CD14-positive monocyte (primary cell): ENCODE measurements at regions not wholly inside any gene's neighbourhood (a gene's known extent, or its start where the extent isn't known, plus 50 kb on each side); places are given as distances from the start of the nearest gene placed in this dataset.

Source experiments
- DNase-seq, 3 donors: peaks; one replicate each; pipeline ENCODE4 v3.0.0-alpha.2; 2011 to 2022
- H2AFZ ChIP-seq: 2 replicates; pipeline ENCODE4 v1.6.0; 2012; ENCODE audit warnings: mild to moderate bottlenecking, low read depth, low read length, inconsistent platforms; ENCODE audit not compliant: insufficient read depth, poor library complexity, severe bottlenecking
- H3K27ac ChIP-seq, 2 donors: 1 replicate in 1 of 2; 2 replicates in 1 of 2; pipeline ENCODE4 v1.5.1; 2012 to 2013; ENCODE audit warnings: low read length in 2 of 2, control low read depth in 1 of 2, inconsistent platforms in 1 of 2, low read depth in 1 of 2, mild to moderate bottlenecking in 1 of 2
- H3K27me3 ChIP-seq, 2 donors: one replicate each; pipeline versions ENCODE4 v1.6.0 to v1.6.1; 2011 to 2013; ENCODE audit warnings: low read length in 2 of 2; ENCODE audit not compliant: control insufficient read depth in 2 of 2, insufficient read depth in 2 of 2
- H3K36me3 ChIP-seq, 2 donors: replicated peaks in 1 of 2; 1 replicate in 1 of 2; 2 replicates in 1 of 2; pipeline versions ENCODE4 v1.5.1 to v1.6.1; 2012 to 2013; ENCODE audit warnings: low read length in 2 of 2, control low read depth in 1 of 2, inconsistent platforms in 1 of 2, mild to moderate bottlenecking in 1 of 2; ENCODE audit not compliant: insufficient read depth in 2 of 2, control insufficient read depth in 1 of 2
- H3K4me1 ChIP-seq, 2 donors: 1 replicate in 1 of 2; 2 replicates in 1 of 2; pipeline versions ENCODE4 v1.5.1 to v1.6.1; 2012 to 2013; ENCODE audit warnings: low read length in 2 of 2, control low read depth in 1 of 2, inconsistent platforms in 1 of 2, mild to moderate bottlenecking in 1 of 2, moderate library complexity in 1 of 2; ENCODE audit not compliant: insufficient read depth in 2 of 2, control insufficient read depth in 1 of 2
- H3K4me2 ChIP-seq: replicated peaks from 2 replicates; pipeline ENCODE3; 2012; ENCODE audit warnings: low read length, moderate library complexity, mild to moderate bottlenecking; ENCODE audit not compliant: poor library complexity, severe bottlenecking; ENCODE audit errors: extremely low read depth
- H3K4me3 ChIP-seq, 3 experiments: fragments of 200-600 bp in 1 of 3; sonication (generic) in 1 of 3; replicated peaks in 1 of 3; 1 replicate in 2 of 3; 2 replicates in 1 of 3; pipeline ENCODE4 v1.5.1; 2011 to 2013; ENCODE audit warnings: low read length in 3 of 3, mild to moderate bottlenecking in 3 of 3, control low read depth in 2 of 3, low read depth in 2 of 3, inconsistent platforms in 1 of 3, moderate library complexity in 1 of 3
- H3K79me2 ChIP-seq: 2 replicates; pipeline ENCODE4 v1.6.0; 2012; ENCODE audit warnings: mild to moderate bottlenecking, control low read depth, inconsistent platforms, low read length, moderate library complexity; ENCODE audit not compliant: insufficient read depth
- H3K9ac ChIP-seq: 2 replicates; pipeline ENCODE4 v1.6.0; 2017; ENCODE audit warnings: low read length, mild to moderate bottlenecking; ENCODE audit not compliant: insufficient read depth, poor library complexity, severe bottlenecking
- H3K9me3 ChIP-seq, 2 donors: replicated peaks in 1 of 2; 1 replicate in 1 of 2; 2 replicates in 1 of 2; pipeline versions ENCODE4 v1.5.1 to v1.6.1; 2012 to 2013; ENCODE audit warnings: low read length in 2 of 2, control low read depth in 1 of 2; ENCODE audit not compliant: control insufficient read depth in 1 of 2, insufficient read depth in 1 of 2
- H4K20me1 ChIP-seq: 2 replicates; pipeline ENCODE4 v1.6.0; 2012; ENCODE audit warnings: mild to moderate bottlenecking, low read length, control low read depth, moderate library complexity; ENCODE audit not compliant: insufficient read depth
- H3K27ac Mint-ChIP-seq, 7 donors: one replicate each; pipeline ENCODE4 v1.8.0; 2020; ENCODE audit warnings: mild to moderate bottlenecking in 7 of 7, mixed read lengths in 7 of 7, moderate library complexity in 6 of 7, inconsistent platforms in 2 of 7
- H3K27me3 Mint-ChIP-seq, 3 donors: one replicate each; pipeline ENCODE4 v1.8.0; 2021 to 2022; ENCODE audit warnings: low read depth in 3 of 3, mild to moderate bottlenecking in 3 of 3, mixed read lengths in 3 of 3, moderate library complexity in 3 of 3, inconsistent platforms in 1 of 3
- H3K36me3 Mint-ChIP-seq, 2 donors: one replicate each; pipeline ENCODE4 v1.8.0; 2020; ENCODE audit warnings: mixed read lengths in 2 of 2, inconsistent platforms in 1 of 2, mild to moderate bottlenecking in 1 of 2
- H3K4me1 Mint-ChIP-seq: one replicate; pipeline ENCODE4 v1.8.0; 2020; ENCODE audit warnings: mild to moderate bottlenecking, mixed read lengths
- H3K4me3 Mint-ChIP-seq, 2 donors: one replicate each; pipeline ENCODE4 v1.8.0; 2020; ENCODE audit warnings: mild to moderate bottlenecking in 2 of 2, mixed read lengths in 2 of 2, moderate library complexity in 1 of 2
- H3K9me3 Mint-ChIP-seq, 7 donors: one replicate each; pipeline ENCODE4 v1.8.0; 2020 to 2022; ENCODE audit warnings: mixed read lengths in 7 of 7, mild to moderate bottlenecking in 6 of 7, moderate library complexity in 6 of 7, inconsistent platforms in 2 of 7
- CTCF ChIP-seq: fragments of 200-600 bp; IDR thresholded peaks from one replicate; pipeline ENCODE4 v1.8.0; 2022; ENCODE audit warnings: antibody characterized with exemption, mild to moderate bottlenecking
- WGBS: methylation state at CpG from one replicate; pipeline ENCODE4 v1.1.5; 2013; ENCODE audit warnings: missing lambda C conversion rate; ENCODE audit not compliant: insufficient coverage; 5-methylcytosine and 5-hydroxymethylcytosine counted together
- intact Hi-C, 2 donors: fragments of 100-400 bp; cut with micrococcal nuclease; formaldehyde crosslinking; loops; one replicate each; pipeline versions ENCODE4 v1.15.0 to v1.15.1; 2023

- Mint-ChIP-seq H3K4me3 (no peak overlapping the region), H3K27ac (peak overlapping the region in 3 of 7 donors; percentile 53 to 64 (median 63)), H3K9me3 (peaks cover 0 to 2% (median 0%) of the 10 kb centered on the region in 7 donors), H3K36me3 (no peaks in the 10 kb centered on the region), H3K27me3 (peaks cover 0 to 3% (median 0%) of the 10 kb centered on the region in 3 donors), H3K4me1 (peaks cover 35% of the 10 kb centered on the region)
- intact Hi-C loops, result no loop called here
- Histone ChIP-seq H3K4me3 (no peak overlapping the region), H4K20me1 (no peaks in the 10 kb centered on the region), H3K4me1 (peaks cover 12 to 16% of the 10 kb centered on the region in 2 donors), H3K79me2 (no peaks in the 10 kb centered on the region), H3K27me3 (no peaks in the 10 kb centered on the region), H2AFZ (peak overlapping the region; percentile 18), H3K27ac (no peak overlapping the region), H3K4me2 (peak overlapping the region; percentile 3), H3K9me3 (no peaks in the 10 kb centered on the region), H3K9ac (no peak overlapping the region), H3K36me3 (no peaks in the 10 kb centered on the region)
- DNase-seq, result no peak
- 17% methylated on average over 2 of the region's 6 CpGs for WGBS
- no peak for TF ChIP-seq CTCF
Observed at GRCh38 chr2:58612973-58613372, 371.8 kb upstream of the FANCL start.

GRCh38 chr2:58609326-58609725, 368.2 kb upstream of the FANCL start:
- peaks cover 0 to 2% (median 0%) of the 10 kb centered on the region in 7 donors for H3K9me3 Mint-ChIP-seq
- H3K27me3 Mint-ChIP-seq, result no peaks in the 10 kb centered on the region
- Histone ChIP-seq H4K20me1 (no peaks in the 10 kb centered on the region), H3K9ac (no peak overlapping the region), H3K27ac (peak overlapping the region in 1 of 2 donors; percentile 61), H2AFZ (peak overlapping the region; percentile 7), H3K4me3 (no peak overlapping the region), H3K4me2 (peak overlapping the region; percentile 33), H3K36me3 (no peaks in the 10 kb centered on the region), H3K27me3 (no peaks in the 10 kb centered on the region), H3K9me3 (no peaks in the 10 kb centered on the region), H3K79me2 (no peaks in the 10 kb centered on the region), H3K4me1 (peaks cover 12 to 15% of the 10 kb centered on the region in 2 donors)
- H3K36me3 Mint-ChIP-seq, result no peaks in the 10 kb centered on the region
- H3K4me1 Mint-ChIP-seq, result peaks cover 36% of the 10 kb centered on the region
- 0% methylated on average over 1 of the region's 1 CpG for WGBS
- TF ChIP-seq CTCF, result no peak
- DNase-seq, result peak; percentile 13 to 18 (median 17)
- intact Hi-C loops, result no loop called here
- H3K27ac Mint-ChIP-seq, result peak overlapping the region in 6 of 7 donors; percentile 1 to 87 (median 56)
- peak overlapping the region in 1 of 2 donors; percentile 47 for H3K4me3 Mint-ChIP-seq
